ENCODE measurements at regions not wholly inside any gene's neighbourhood (a gene's known extent, or its start where the extent isn't known, plus 50 kb on each side); places are given as distances from the start of the nearest gene placed in this dataset.

GRCh38 chr2:128389388-128390086 is 70.9 kb upstream of the HS6ST1 start:
- no peaks in the 10 kb centered on the region for H3K36me3 ChIP-seq (ENCODE audit: control insufficient read depth in 2 of 2, extremely low read depth in 1 of 2, insufficient read depth in 2 of 2, low read length in 2 of 2)
- FAIRE-seq (no peak), DNase-seq (ENCODE audit: low read depth, low spot score) (no peak)
- no peak overlapping the region for H3K9ac ChIP-seq (replicated peaks; ENCODE audit: extremely low read depth, insufficient read depth, low read length)
- H3K4me3 ChIP-seq (replicated peaks in 1 of 3; ENCODE audit: insufficient read depth in 1 of 3, low read depth in 1 of 3, low read length in 3 of 3): no peak overlapping the region
- TF ChIP-seq GATA2 (IDR thresholded peaks at IDR 0.05; ENCODE audit: insufficient read depth, insufficient read length, low read depth, low read length) (no peak), POLR2AphosphoS5 (IDR thresholded peaks at IDR 0.05; ENCODE audit: insufficient read depth, low read depth, low read length) (no peak), EZH2 (IDR thresholded peaks at IDR 0.05; ENCODE audit: borderline replicate concordance, low read depth, low read length, severe bottlenecking) (no peak), POLR2A (IDR thresholded peaks at IDR 0.05; ENCODE audit: low read depth, low read length) (no peak), MYC (IDR thresholded peaks at IDR 0.05; ENCODE audit: low read depth, low read length) (no peak), CTCF (IDR thresholded peaks at IDR 0.05; ENCODE audit: extremely low read depth in 1 of 2, insufficient read depth in 1 of 2, low read depth in 1 of 2, low read length in 2 of 2) (no peak), FOS (IDR thresholded peaks at IDR 0.05; ENCODE audit: borderline replicate concordance, insufficient read depth, low read length) (no peak), JUN (IDR thresholded peaks at IDR 0.05; ENCODE audit: borderline replicate concordance, insufficient read depth, insufficient read length, low read depth) (no peak), MAX (IDR thresholded peaks at IDR 0.05; ENCODE audit: insufficient read depth, insufficient read length) (no peak)
- no peak overlapping the region for H2AFZ ChIP-seq (ENCODE audit: low read depth, low read length)
- intact Hi-C loops (cut with micrococcal nuclease): no loop called here
- no TSS peak for BruUV-seq (replicated peaks)
- H3K79me2 ChIP-seq (ENCODE audit: control insufficient read depth, insufficient read depth, low read length): no peaks in the 10 kb centered on the region
- POLR2A ChIA-PET: no interaction called here
- no peaks in the 10 kb centered on the region for H3K9me3 ChIP-seq (replicated peaks; ENCODE audit: control insufficient read depth, insufficient read depth, low read length)
- dilution Hi-C loops (cut with MboI; ENCODE audit: extremely low pct_ligation_motif_present, low sequenced_read_pairs): no loop called here
- H4K20me1 ChIP-seq (replicated peaks; ENCODE audit: control insufficient read depth, extremely low read depth, insufficient read depth, low read length): no peaks in the 10 kb centered on the region
- no peaks in the 10 kb centered on the region for H3K27me3 ChIP-seq (ENCODE audit: control insufficient read depth in 2 of 2, insufficient read depth in 2 of 2, low read length in 2 of 2)
- H3K9me1 ChIP-seq (replicated peaks; ENCODE audit: control insufficient read depth, extremely low read depth, insufficient read depth, low read length): no peaks in the 10 kb centered on the region
- CTCF ChIA-PET: no interaction called here
- no peak overlapping the region for H3K4me2 ChIP-seq (ENCODE audit: insufficient read depth, low read length)
- no peaks in the 10 kb centered on the region for H3K4me1 ChIP-seq (ENCODE audit: control insufficient read depth, extremely low read depth, insufficient read depth, low read length)
- H3K27ac ChIP-seq (ENCODE audit: insufficient read depth, low read depth, low read length): no peak overlapping the region
